GM12872 (cell line): ENCODE measurements at regions not wholly inside any gene's neighbourhood (a gene's known extent, or its start where the extent isn't known, plus 50 kb on each side); places are given as distances from the start of the nearest gene placed in this dataset.

Source experiments
- CTCF ChIP-seq: IDR thresholded peaks from 3 replicates; pipeline ENCODE4 v1.5.1; 2011; ENCODE audit warnings: low read depth, mild to moderate bottlenecking, low read length, moderate library complexity; ENCODE audit not compliant: insufficient read depth

GRCh38 chr5:159385536-159385935 lies 55.2 kb upstream of the IL12B start:
- no peak for TF ChIP-seq CTCF

GRCh38 chr5:159386028-159386711 lies 55.9 kb upstream of the IL12B start:
- TF ChIP-seq CTCF = no peak

GRCh38 chr5:159392871-159393270 lies 62.6 kb upstream of the IL12B start:
- no peak for TF ChIP-seq CTCF

- no peak for TF ChIP-seq CTCF
Measured at GRCh38 chr5:159393854-159394274, 63.6 kb upstream of the IL12B start.

- no peak for TF ChIP-seq CTCF
Measured at GRCh38 chr5:159395202-159395601, 64.9 kb upstream of the IL12B start.

GRCh38 chr5:159398936-159399335 lies 68.6 kb upstream of the IL12B start:
- TF ChIP-seq CTCF = no peak

- TF ChIP-seq CTCF = no peak
Measured at GRCh38 chr5:159400476-159400875, 70.2 kb upstream of the IL12B start.
